Liver (tissue), 8 donors: ENCODE measurements at regions not wholly inside any gene's neighbourhood (a gene's known extent, or its start where the extent isn't known, plus 50 kb on each side); places are given as distances from the start of the nearest gene placed in this dataset.

Experiments
- DNase-seq: peaks from one replicate; pipeline ENCODE4 v3.0.0-alpha.2; 2017; ENCODE audit warnings: low spot score
- H3K27ac ChIP-seq, 2 donors: one replicate each; pipeline ENCODE4 v1.7.0; 2013; ENCODE audit warnings: inconsistent platforms in 2 of 2, low read length in 2 of 2, control low read depth in 1 of 2, low read depth in 1 of 2, mild to moderate bottlenecking in 1 of 2
- H3K27me3 ChIP-seq, 4 donors: one replicate each; pipeline versions ENCODE4 v1.6.1 to v1.7.0; 2013; ENCODE audit warnings: low read length in 3 of 4, inconsistent platforms in 1 of 4, mild to moderate bottlenecking in 1 of 4, moderate library complexity in 1 of 4; ENCODE audit not compliant: control insufficient read depth in 4 of 4, insufficient read depth in 4 of 4
- H3K36me3 ChIP-seq, 4 donors: one replicate each; pipeline versions ENCODE4 v1.6.1 to v1.7.0; 2013; ENCODE audit warnings: low read length in 3 of 4, mild to moderate bottlenecking in 3 of 4, low read depth in 1 of 4, moderate library complexity in 1 of 4; ENCODE audit not compliant: control insufficient read depth in 4 of 4, insufficient read depth in 3 of 4
- H3K4me1 ChIP-seq, 4 donors: one replicate each; pipeline versions ENCODE4 v1.6.1 to v1.7.0; 2013; ENCODE audit warnings: low read length in 3 of 4, mild to moderate bottlenecking in 3 of 4, moderate library complexity in 1 of 4; ENCODE audit not compliant: control insufficient read depth in 4 of 4, insufficient read depth in 4 of 4
- H3K4me3 ChIP-seq, 3 donors: one replicate each; pipeline versions ENCODE4 v1.6.1 to v1.7.0; 2013; ENCODE audit warnings: low read length in 3 of 3, control low read depth in 1 of 3, low read depth in 1 of 3, mild to moderate bottlenecking in 1 of 3
- H3K9ac ChIP-seq, 2 donors: one replicate each; pipeline ENCODE4 v1.7.0; 2013; ENCODE audit warnings: low read length in 2 of 2, mild to moderate bottlenecking in 2 of 2, moderate library complexity in 2 of 2, control low read depth in 1 of 2, low read depth in 1 of 2
- H3K9me3 ChIP-seq, 4 donors: one replicate each; pipeline versions ENCODE4 v1.6.1 to v1.7.0; 2013; ENCODE audit warnings: low read length in 3 of 4; ENCODE audit not compliant: control insufficient read depth in 4 of 4
- ATF3 ChIP-seq: IDR thresholded peaks from 2 replicates; pipeline ENCODE4 v1.6.1; 2016; ENCODE audit warnings: antibody characterized with exemption
- CTCF ChIP-seq: fragments of 150-350 bp; IDR thresholded peaks from 2 replicates; pipeline ENCODE4 v1.5.1; 2017; ENCODE audit warnings: improper control_type of control experiment, low read depth, low read length; ENCODE audit not compliant: missing input control
- EGR1 ChIP-seq, 2 donors: IDR thresholded peaks; 2 replicates each; pipeline ENCODE4 v1.6.1; 2016 to 2018; ENCODE audit warnings: antibody characterized with exemption in 2 of 2, low read depth in 2 of 2
- FOXA1 ChIP-seq: IDR thresholded peaks from 2 replicates; pipeline ENCODE4 v1.6.1; 2016; ENCODE audit warnings: antibody characterized with exemption
- FOXA2 ChIP-seq: IDR thresholded peaks from 2 replicates; pipeline ENCODE4 v1.6.1; 2016; ENCODE audit warnings: antibody characterized with exemption
- GABPA ChIP-seq, 2 donors: IDR thresholded peaks in 1 of 2; conservative IDR thresholded peaks in 1 of 2; 2 replicates each; pipeline ENCODE4 v1.6.1; 2016; ENCODE audit warnings: antibody characterized with exemption in 2 of 2, mild to moderate bottlenecking in 1 of 2, moderate library complexity in 1 of 2
- HNF4A ChIP-seq, 2 donors: conservative IDR thresholded peaks; 2 replicates each; pipeline ENCODE4 v1.6.1; 2016; ENCODE audit warnings: antibody characterized with exemption in 2 of 2, mild to moderate bottlenecking in 2 of 2
- HNF4G ChIP-seq: IDR thresholded peaks from 2 replicates; pipeline ENCODE4 v1.6.1; 2016; ENCODE audit warnings: antibody characterized with exemption
- JUND ChIP-seq, 2 donors: IDR thresholded peaks; 2 replicates each; pipeline ENCODE4 v1.6.1; 2016; ENCODE audit warnings: antibody characterized with exemption in 2 of 2
- MAX ChIP-seq: IDR thresholded peaks from 2 replicates; pipeline ENCODE4 v1.6.1; 2016; ENCODE audit warnings: antibody characterized with exemption
- NR2F2 ChIP-seq: IDR thresholded peaks from 2 replicates; pipeline ENCODE4 v1.6.1; 2016; ENCODE audit warnings: antibody characterized with exemption
- RAD21 ChIP-seq, 2 donors: IDR thresholded peaks; 2 replicates each; pipeline ENCODE4 v1.6.1; 2016; ENCODE audit warnings: antibody characterized with exemption in 2 of 2, mild to moderate bottlenecking in 2 of 2
- REST ChIP-seq: IDR thresholded peaks from 2 replicates; pipeline ENCODE4 v1.6.1; 2016; ENCODE audit warnings: antibody characterized with exemption, mild to moderate bottlenecking
- RXRA ChIP-seq, 2 donors: IDR thresholded peaks; 2 replicates each; pipeline ENCODE4 v1.6.1; 2017 to 2018; ENCODE audit warnings: antibody characterized with exemption in 2 of 2, mild to moderate bottlenecking in 1 of 2
- SP1 ChIP-seq: IDR thresholded peaks from 2 replicates; pipeline ENCODE4 v1.6.1; 2018; ENCODE audit warnings: antibody characterized with exemption, mild to moderate bottlenecking
- TAF1 ChIP-seq: conservative IDR thresholded peaks from 2 replicates; pipeline ENCODE4 v1.6.1; 2016; ENCODE audit warnings: antibody characterized with exemption, mild to moderate bottlenecking
- YY1 ChIP-seq: IDR thresholded peaks from 2 replicates; pipeline ENCODE4 v1.6.1; 2016; ENCODE audit warnings: antibody characterized with exemption, mild to moderate bottlenecking
- ZBTB33 ChIP-seq: IDR thresholded peaks from 2 replicates; pipeline ENCODE4 v1.6.1; 2016; ENCODE audit warnings: antibody characterized with exemption
- WGBS: extraction: QIAGEN DNeasy Blood & Tissue Kit; methylation state at CpG from one replicate; pipeline ENCODE4 v1.1.7; 2013; 5-methylcytosine and 5-hydroxymethylcytosine counted together
- donor health status: healthy.
- donor health status: healthy.
- donor health status: healthy.
- donor health status: healthy.
- donor health status: healthy.

- H3K9me3 ChIP-seq: no peaks in the 10 kb centered on the region
- TF ChIP-seq GABPA (IDR thresholded peaks at IDR 0.05 in 1 of 2, conservative IDR thresholded peaks at IDR 0.05 in 1 of 2): no peak
- no peak for TF ChIP-seq JUND (IDR thresholded peaks at IDR 0.05)
- no peak for TF ChIP-seq ZBTB33
- no peak for TF ChIP-seq CTCF
- no peak for TF ChIP-seq MAX
- TF ChIP-seq TAF1: no peak
- no peak for TF ChIP-seq RXRA (IDR thresholded peaks at IDR 0.05)
- no peak for TF ChIP-seq HNF4G
- no peak for TF ChIP-seq YY1
- TF ChIP-seq FOXA1: no peak
- no peak for TF ChIP-seq SP1
- TF ChIP-seq EGR1 (IDR thresholded peaks at IDR 0.05; ENCODE audit: low read depth in 2 of 2): no peak
- no peak for TF ChIP-seq HNF4A (conservative IDR thresholded peaks at IDR 0.05)
- no peak for TF ChIP-seq RAD21 (IDR thresholded peaks at IDR 0.05)
- TF ChIP-seq ATF3: no peak
- TF ChIP-seq REST: no peak
- no peak for TF ChIP-seq NR2F2
- no peak for TF ChIP-seq FOXA2
- no peak for DNase-seq
- H3K4me3 ChIP-seq: no peak overlapping the region
- H3K9ac ChIP-seq: no peak overlapping the region
- H3K4me1 ChIP-seq: no peaks in the 10 kb centered on the region
- H3K36me3 ChIP-seq: no peaks in the 10 kb centered on the region
- H3K27ac ChIP-seq: no peak overlapping the region
- 87% methylated on average over 7 of the region's 7 CpGs for WGBS
- H3K27me3 ChIP-seq: no peaks in the 10 kb centered on the region
These were observed 96.3 kb downstream of the MRPL14 start for GRCh38 chr6:44030812-44031454.
